ENCODE measurements at regions not wholly inside any gene's neighbourhood (a gene's known extent, or its start where the extent isn't known, plus 50 kb on each side); places are given as distances from the start of the nearest gene placed in this dataset.

DNA sequence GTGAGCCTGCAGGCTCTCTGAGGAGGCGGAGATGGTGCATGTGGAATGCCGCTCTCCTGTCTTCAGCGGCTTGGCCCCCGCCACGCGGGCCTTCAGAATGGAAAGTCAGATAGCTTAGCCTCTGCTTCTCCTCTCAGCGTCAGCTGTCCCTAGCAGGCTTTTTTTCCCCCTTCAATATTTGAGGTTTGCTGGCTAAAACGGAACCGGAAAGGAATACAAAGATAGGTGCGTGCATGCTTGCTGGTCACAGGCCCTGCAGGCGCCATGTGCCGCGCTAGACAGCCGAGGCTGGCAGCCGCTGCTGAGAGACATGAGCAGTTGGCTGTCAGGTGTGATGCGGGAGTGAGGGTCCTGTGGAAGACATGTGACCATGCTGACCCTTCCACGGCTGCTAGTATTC is 161.2 kb upstream of the COBL start:
- no peak overlapping the region for H4K8ac ChIP-seq (ENCODE audit: low read depth in 2 of 2, low read length in 2 of 2)
- no peak overlapping the region for H4K5ac ChIP-seq (ENCODE audit: low read depth, low read length)
- H3K27me3 ChIP-seq (ENCODE audit: control insufficient read depth, insufficient read depth, low read length): no peaks in the 10 kb centered on the region
- ChIA-PET CTCF (no interaction called here), POLR2A (ENCODE audit: unreplicated experiment) (no interaction called here)
- in situ Hi-C loops (cut with MboI; ENCODE audit: low sequenced_read_pairs): no loop called here
- no peak overlapping the region for H2BK20ac ChIP-seq (ENCODE audit: low read depth, low read length)
- H4K91ac ChIP-seq (ENCODE audit: insufficient read depth, low read depth, low read length): no peak overlapping the region
- no peak for ATAC-seq (ENCODE audit: low read depth)
- H3K4me1 ChIP-seq (ENCODE audit: control insufficient read depth, insufficient read depth, low read length): no peaks in the 10 kb centered on the region
- H2AK5ac ChIP-seq (ENCODE audit: low read depth, low read length): no peak overlapping the region
- no peak overlapping the region for H3K4ac ChIP-seq (ENCODE audit: low read depth, low read length)
- no TSS peak for BruUV-seq (replicated peaks)
- 84% methylated on average over 5 of the region's 17 CpGs; no CpG with 5 or more reads in 1 of the 2 experiments for whole genome bisulfite sequencing, 2 experiments (ENCODE audit: extremely low coverage in 2 of 2, insufficient read length in 1 of 2)
- H2AK9ac ChIP-seq (replicated peaks; ENCODE audit: low read depth, low read length, poor library complexity): no peak overlapping the region
- no peak for DNase-seq
- no peak overlapping the region for H3K18ac ChIP-seq (ENCODE audit: low read depth, low read length)
- H2BK5ac ChIP-seq (ENCODE audit: low read depth, low read length, poor library complexity, severe bottlenecking): no peak overlapping the region
- no peak overlapping the region for H3K14ac ChIP-seq (replicated peaks; ENCODE audit: low read depth, low read length)
- H2BK15ac ChIP-seq (ENCODE audit: low read depth, low read length): no peak overlapping the region
- no peak overlapping the region for H2BK120ac ChIP-seq (ENCODE audit: low read depth, low read length)
- H4K20me1 ChIP-seq (ENCODE audit: insufficient read depth, low read length): no peaks in the 10 kb centered on the region
- no peaks in the 10 kb centered on the region for H3K79me1 ChIP-seq (ENCODE audit: low read depth in 1 of 2, low read length in 2 of 2)
- peaks cover 35% of the 10 kb centered on the region for H3K9me3 ChIP-seq (ENCODE audit: control insufficient read depth, insufficient read depth, low read length)
- no peak overlapping the region for H3K23ac ChIP-seq (ENCODE audit: low read depth, low read length)
- no peak overlapping the region for H2AFZ ChIP-seq (replicated peaks; ENCODE audit: low read length, poor library complexity)
- intact Hi-C loops (cut with micrococcal nuclease): no loop called here
- no peak overlapping the region for H3K4me2 ChIP-seq (ENCODE audit: low read depth, low read length)
- H3K9ac ChIP-seq (ENCODE audit: low read depth, low read length): no peak overlapping the region
- dilution Hi-C loops (cut with HindIII; ENCODE audit: low sequenced_read_pairs, unreplicated experiment): no loop called here
- no peaks in the 10 kb centered on the region for H3K9me1 ChIP-seq (ENCODE audit: insufficient read depth, low read length)
- no peaks in the 10 kb centered on the region for H3K36me3 ChIP-seq (ENCODE audit: control insufficient read depth, insufficient read depth, low read length)
- no peak for TF ChIP-seq RAD21 (IDR thresholded peaks at IDR 0.05; ENCODE audit: low read length)
- H3K4me3 ChIP-seq (ENCODE audit: insufficient read depth, low read depth, low read length): no peak overlapping the region
- no peak overlapping the region for H3K27ac ChIP-seq (ENCODE audit: insufficient read depth, low read length)
- H3K56ac ChIP-seq (ENCODE audit: extremely low read depth, insufficient read depth, low read length): no peak overlapping the region
